A673 (cell line): ENCODE measurements at regions not wholly inside any gene's neighbourhood (a gene's known extent, or its start where the extent isn't known, plus 50 kb on each side); places are given as distances from the start of the nearest gene placed in this dataset.
A peak's percentile ranks its signal among the peaks of the same experiment; 100 is the strongest.

Experiments used
- BruUV-seq: library from RNA; stranded (reverse); fragments of 400-500 nt; replicated peaks from 2 replicates; lab custom pipeline; 2021; lab: Mats Ljungman, UMichigan
- CTCF ChIA-PET: fragments of 300-600 bp; sonication (Branson Sonifier 250); formaldehyde crosslinking; loops from one replicate; lab custom pipeline; 2022; ENCODE audit warnings: antibody characterized with exemption; lab: Charles Lee
- POLR2A ChIA-PET: fragments of 300-600 bp; sonication (Branson Sonifier 250); formaldehyde crosslinking; loops from one replicate; lab custom pipeline; 2022; ENCODE audit warnings: antibody characterized with exemption; ENCODE audit not compliant: low non-redundant PET; lab: Charles Lee
- DNase-seq: peaks from one replicate; pipeline ENCODE4 v3.0.0-alpha.2; 2015; ENCODE audit warnings: low spot score
- H3K27ac ChIP-seq: fragments of 200-600 bp; sonication (generic); 2 replicates; pipeline ENCODE4 v1.5.1; 2016; ENCODE audit warnings: mixed run types, low read depth, mild to moderate bottlenecking, mixed read lengths, antibody characterized with exemption, low read length; ENCODE audit not compliant: poor library complexity, severe bottlenecking
- H3K27me3 ChIP-seq: fragments of 200-600 bp; sonication (generic); replicated peaks from 2 replicates; pipeline ENCODE4 v1.6.1; 2017; ENCODE audit warnings: mixed run types, low read depth, mild to moderate bottlenecking, mixed read lengths, antibody characterized with exemption, low read length; ENCODE audit not compliant: insufficient read depth, poor library complexity
- H3K36me3 ChIP-seq: fragments of 200-600 bp; sonication (generic); 2 replicates; pipeline ENCODE4 v1.6.1; 2016; ENCODE audit warnings: mixed run types, mild to moderate bottlenecking, mixed read lengths, antibody characterized with exemption, low read length; ENCODE audit not compliant: insufficient read depth, poor library complexity, severe bottlenecking
- H3K4me1 ChIP-seq: fragments of 200-600 bp; sonication (generic); 2 replicates; pipeline ENCODE4 v1.6.1; 2017; ENCODE audit warnings: mixed run types, mild to moderate bottlenecking, mixed read lengths, antibody characterized with exemption, low read length; ENCODE audit not compliant: insufficient read depth, poor library complexity, severe bottlenecking
- H3K4me3 ChIP-seq: fragments of 200-600 bp; sonication (generic); 2 replicates; pipeline ENCODE4 v1.5.1; 2016; ENCODE audit warnings: low read depth, mixed run types, mild to moderate bottlenecking, mixed read lengths, low read length; ENCODE audit not compliant: poor library complexity, severe bottlenecking
- H3K9me3 ChIP-seq: fragments of 200-600 bp; sonication (generic); 2 replicates; pipeline ENCODE4 v1.6.1; 2016; ENCODE audit warnings: mixed run types, low read depth, mild to moderate bottlenecking, mixed read lengths, antibody characterized with exemption, low read length; ENCODE audit not compliant: poor library complexity, severe bottlenecking
- CTCF ChIP-seq: fragments of 300-800, 200-600 bp; sonication (generic); conservative IDR thresholded peaks from 2 replicates; pipeline ENCODE4 v1.5.1; 2017; ENCODE audit warnings: low read depth, mild to moderate bottlenecking, antibody characterized with exemption, low read length, moderate library complexity, mixed read lengths
- EZH2 ChIP-seq: fragments of 200-600 bp; sonication (generic); IDR thresholded peaks from 2 replicates; pipeline ENCODE4 v1.6.1; 2017; ENCODE audit warnings: borderline replicate concordance, low read depth, mild to moderate bottlenecking, mixed read lengths, antibody characterized with exemption, low read length; ENCODE audit not compliant: poor library complexity, severe bottlenecking
- intact Hi-C: fragments of 100-400 bp; cut with micrococcal nuclease; formaldehyde crosslinking; loops from one replicate; pipeline ENCODE4 v1.10.0; 2022; ENCODE audit not compliant: unreplicated experiment

GRCh38 chr20:19934792-19935491 lies 82.2 kb upstream of the NAA20 start:
- DNase-seq: peak; percentile 61
- ChIA-PET POLR2A (no interaction called here), CTCF (no interaction called here)
- H3K9me3 ChIP-seq: no peaks in the 10 kb centered on the region
- intact Hi-C loops: no loop called here
- no peak overlapping the region for H3K27ac ChIP-seq
- H3K36me3 ChIP-seq: no peaks in the 10 kb centered on the region
- peak overlapping the region; percentile 15 for H3K4me3 ChIP-seq
- H3K4me1 ChIP-seq: peaks cover 11% of the 10 kb centered on the region
- TF ChIP-seq CTCF (no peak), EZH2 (no peak)
- no TSS peak for BruUV-seq
- no peaks in the 10 kb centered on the region for H3K27me3 ChIP-seq

GRCh38 chr20:19935842-19936241 lies 81.3 kb upstream of the NAA20 start:
- TF ChIP-seq CTCF: no peak
- TF ChIP-seq EZH2: no peak
- H3K27me3 ChIP-seq: no peaks in the 10 kb centered on the region
- CTCF ChIA-PET: no interaction called here
- H3K4me3 ChIP-seq: no peak overlapping the region
- no TSS peak for BruUV-seq
- no peak for DNase-seq
- intact Hi-C loops: no loop called here
- H3K36me3 ChIP-seq: no peaks in the 10 kb centered on the region
- H3K27ac ChIP-seq: no peak overlapping the region
- POLR2A ChIA-PET: no interaction called here
- H3K9me3 ChIP-seq: no peaks in the 10 kb centered on the region
- peaks cover 11% of the 10 kb centered on the region for H3K4me1 ChIP-seq

- no TSS peak for BruUV-seq
- ChIA-PET POLR2A (interaction anchor here (0.6 kb wide), 1 partner anchor 57 kb away, joined by 3 read pairs; no protein-coding TSS in a partner anchor), CTCF (no interaction called here)
- H3K4me1 ChIP-seq: peaks cover 11% of the 10 kb centered on the region
- H3K27me3 ChIP-seq: no peaks in the 10 kb centered on the region
- intact Hi-C loops: no loop called here
- TF ChIP-seq CTCF (no peak), EZH2 (no peak)
- no peaks in the 10 kb centered on the region for H3K36me3 ChIP-seq
- no peaks in the 10 kb centered on the region for H3K9me3 ChIP-seq
- no peak overlapping the region for H3K27ac ChIP-seq
- no peak overlapping the region for H3K4me3 ChIP-seq
- DNase-seq: no peak
These were observed 80.5 kb upstream of the NAA20 start for GRCh38 chr20:19936466-19937200.
